Testis (tissue), 2 donors: ENCODE measurements at regions not wholly inside any gene's neighbourhood (a gene's known extent, or its start where the extent isn't known, plus 50 kb on each side); places are given as distances from the start of the nearest gene placed in this dataset.

Source experiments
- DNase-seq: peaks from one replicate; pipeline ENCODE4 v3.0.0-alpha.2; 2019
- H3K27ac ChIP-seq, 2 donors: fragments of 200-600 bp; sonication (generic); one replicate each; pipeline ENCODE4 v1.5.1; 2019
- H3K27me3 ChIP-seq: fragments of 200-600 bp; sonication (generic); one replicate; pipeline ENCODE4 v1.5.1; 2019
- H3K36me3 ChIP-seq: fragments of 200-600 bp; sonication (generic); one replicate; pipeline ENCODE4 v1.5.1; 2017; ENCODE audit warnings: low read depth; ENCODE audit errors: missing control alignments
- H3K4me1 ChIP-seq: fragments of 200-600 bp; sonication (generic); one replicate; pipeline ENCODE4 v1.5.1; 2019
- H3K4me3 ChIP-seq, 2 donors: fragments of 200-600 bp; sonication (generic); one replicate each; pipeline ENCODE4 v1.5.1; 2017 to 2019
- H3K9me3 ChIP-seq: fragments of 200-600 bp; sonication (generic); one replicate; pipeline ENCODE4 v1.5.1; 2017
- POLR2A ChIP-seq: fragments of 450-650 bp; IDR thresholded peaks from one replicate; pipeline ENCODE4 v1.6.1; 2017; ENCODE audit warnings: antibody characterized with exemption, mild to moderate bottlenecking, moderate library complexity
- WGBS, 2 donors: methylation state at CpG; one replicate each; pipeline ENCODE4 v1.1.5; 2018; 5-methylcytosine and 5-hydroxymethylcytosine counted together
- intact Hi-C: fragments of 100-400 bp; cut with DNase I; formaldehyde crosslinking; loops from one replicate; pipeline ENCODE4 v1.15.1; 2023; ENCODE audit warnings: low total_unique reads
- TF ChIP-seq, protein P1 (sequence below), 3 experiments: fragments of 450-650 bp in 2 of 3; fragments of 200-600 bp in 1 of 3; sonication (generic) in 1 of 3; IDR thresholded peaks; one replicate each; pipeline ENCODE4 v1.5.1; 2016 to 2019; ENCODE audit warnings: antibody characterized with exemption in 3 of 3, mild to moderate bottlenecking in 2 of 3, moderate library complexity in 1 of 3

- H3K9me3 ChIP-seq = no peaks in the 10 kb centered on the region
- no peaks in the 10 kb centered on the region for H3K27me3 ChIP-seq
- no peak overlapping the region for H3K27ac ChIP-seq
- intact Hi-C loops = no loop called here
- no peak for DNase-seq
- no peaks in the 10 kb centered on the region for H3K4me1 ChIP-seq
- H3K36me3 ChIP-seq = no peaks in the 10 kb centered on the region
- no peak overlapping the region for H3K4me3 ChIP-seq
- TF ChIP-seq, protein P1, sequence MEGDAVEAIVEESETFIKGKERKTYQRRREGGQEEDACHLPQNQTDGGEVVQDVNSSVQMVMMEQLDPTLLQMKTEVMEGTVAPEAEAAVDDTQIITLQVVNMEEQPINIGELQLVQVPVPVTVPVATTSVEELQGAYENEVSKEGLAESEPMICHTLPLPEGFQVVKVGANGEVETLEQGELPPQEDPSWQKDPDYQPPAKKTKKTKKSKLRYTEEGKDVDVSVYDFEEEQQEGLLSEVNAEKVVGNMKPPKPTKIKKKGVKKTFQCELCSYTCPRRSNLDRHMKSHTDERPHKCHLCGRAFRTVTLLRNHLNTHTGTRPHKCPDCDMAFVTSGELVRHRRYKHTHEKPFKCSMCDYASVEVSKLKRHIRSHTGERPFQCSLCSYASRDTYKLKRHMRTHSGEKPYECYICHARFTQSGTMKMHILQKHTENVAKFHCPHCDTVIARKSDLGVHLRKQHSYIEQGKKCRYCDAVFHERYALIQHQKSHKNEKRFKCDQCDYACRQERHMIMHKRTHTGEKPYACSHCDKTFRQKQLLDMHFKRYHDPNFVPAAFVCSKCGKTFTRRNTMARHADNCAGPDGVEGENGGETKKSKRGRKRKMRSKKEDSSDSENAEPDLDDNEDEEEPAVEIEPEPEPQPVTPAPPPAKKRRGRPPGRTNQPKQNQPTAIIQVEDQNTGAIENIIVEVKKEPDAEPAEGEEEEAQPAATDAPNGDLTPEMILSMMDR (IDR thresholded peaks at IDR 0.05) = no peak
- TF ChIP-seq POLR2A = no peak
- WGBS, 2 donors = 78% methylated on average over 6 of the region's 6 CpGs
Observed at GRCh38 chr22:48072777-48073176, 1310.3 kb downstream of the TBC1D22A start.

GRCh38 chr22:48071828-48072227 is 1309.4 kb downstream of the TBC1D22A start:
- no peaks in the 10 kb centered on the region for H3K9me3 ChIP-seq
- DNase-seq = no peak
- no peaks in the 10 kb centered on the region for H3K4me1 ChIP-seq
- no peak overlapping the region for H3K4me3 ChIP-seq
- TF ChIP-seq, protein P1 (IDR thresholded peaks at IDR 0.05) = no peak
- no peak for TF ChIP-seq POLR2A
- no peak overlapping the region for H3K27ac ChIP-seq
- 69 to 85% methylated on average over 7 of the region's 7 CpGs for WGBS, 2 donors
- no peaks in the 10 kb centered on the region for H3K36me3 ChIP-seq
- H3K27me3 ChIP-seq = no peaks in the 10 kb centered on the region
- intact Hi-C loops = no loop called here

- H3K9me3 ChIP-seq = no peaks in the 10 kb centered on the region
- WGBS, 2 donors = 84 to 86% methylated on average over 10 of the region's 10 CpGs
- intact Hi-C loops = no loop called here
- H3K36me3 ChIP-seq = no peaks in the 10 kb centered on the region
- H3K27me3 ChIP-seq = no peaks in the 10 kb centered on the region
- no peaks in the 10 kb centered on the region for H3K4me1 ChIP-seq
- no peak overlapping the region for H3K27ac ChIP-seq
- TF ChIP-seq, protein P1 (IDR thresholded peaks at IDR 0.05) = no peak
- no peak for TF ChIP-seq POLR2A
- DNase-seq = no peak
- H3K4me3 ChIP-seq = no peak overlapping the region
Observed at GRCh38 chr22:48071305-48071704, 1308.9 kb downstream of the TBC1D22A start.

GRCh38 chr22:48070760-48071159 is 1308.3 kb downstream of the TBC1D22A start:
- no peak for TF ChIP-seq POLR2A
- TF ChIP-seq, protein P1 (IDR thresholded peaks at IDR 0.05) = no peak
- Histone ChIP-seq H3K27me3 (no peaks in the 10 kb centered on the region), H3K27ac (no peak overlapping the region), H3K9me3 (no peaks in the 10 kb centered on the region), H3K4me1 (no peaks in the 10 kb centered on the region), H3K4me3 (no peak overlapping the region), H3K36me3 (no peaks in the 10 kb centered on the region)
- no peak for DNase-seq
- WGBS, 2 donors = 93 to 97% methylated on average over 3 to 4 of the region's 4 CpGs
- intact Hi-C loops = no loop called here

DNA sequence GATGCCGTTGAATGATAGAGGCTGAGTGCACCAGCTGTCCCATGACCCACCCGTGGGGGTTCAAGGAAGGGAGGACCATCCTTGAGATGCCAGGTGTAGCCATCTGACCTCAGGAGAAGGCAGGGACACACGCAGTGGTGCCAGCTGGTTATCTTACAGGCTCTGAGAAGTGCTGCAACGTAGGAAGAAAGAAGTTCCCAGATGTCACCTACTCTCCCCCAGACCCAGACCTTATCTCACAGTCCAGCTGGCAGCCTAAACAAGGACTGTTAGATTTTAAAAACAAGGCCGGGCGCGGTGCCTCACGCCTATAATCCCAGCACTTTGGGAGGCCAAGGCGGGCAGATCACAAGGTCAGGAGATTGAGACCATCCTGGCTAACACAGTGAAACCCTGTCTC is 1307.6 kb downstream of the TBC1D22A start:
- H3K36me3 ChIP-seq = no peaks in the 10 kb centered on the region
- intact Hi-C loops = no loop called here
- no peaks in the 10 kb centered on the region for H3K9me3 ChIP-seq
- no peak overlapping the region for H3K27ac ChIP-seq
- H3K4me3 ChIP-seq = no peak overlapping the region
- H3K4me1 ChIP-seq = no peaks in the 10 kb centered on the region
- DNase-seq = no peak
- no peak for TF ChIP-seq POLR2A
- TF ChIP-seq, protein P1 (IDR thresholded peaks at IDR 0.05) = no peak
- WGBS, 2 donors = 75 to 93% methylated on average over 9 of the region's 9 CpGs
- H3K27me3 ChIP-seq = no peaks in the 10 kb centered on the region
